GM10847 (cell line): ENCODE measurements at regions not wholly inside any gene's neighbourhood (a gene's known extent, or its start where the extent isn't known, plus 50 kb on each side); places are given as distances from the start of the nearest gene placed in this dataset.

Experiments
- POLR2A ChIP-seq: IDR thresholded peaks from 2 replicates; pipeline ENCODE4 v1.6.1; 2011; ENCODE audit not compliant: insufficient read length; ENCODE audit errors: extremely low read depth

GRCh38 chr12:92414170-92415070 is 268.8 kb upstream of the BTG1 start:
- TF ChIP-seq POLR2A, result no peak

- no peak for TF ChIP-seq POLR2A
Observed at GRCh38 chr12:92413286-92413685, 267.6 kb upstream of the BTG1 start.

- TF ChIP-seq POLR2A, result no peak
Observed at GRCh38 chr12:92412856-92413255, 267.2 kb upstream of the BTG1 start.

- no peak for TF ChIP-seq POLR2A
Observed at GRCh38 chr12:92411687-92412086, 266.0 kb upstream of the BTG1 start.

DNA sequence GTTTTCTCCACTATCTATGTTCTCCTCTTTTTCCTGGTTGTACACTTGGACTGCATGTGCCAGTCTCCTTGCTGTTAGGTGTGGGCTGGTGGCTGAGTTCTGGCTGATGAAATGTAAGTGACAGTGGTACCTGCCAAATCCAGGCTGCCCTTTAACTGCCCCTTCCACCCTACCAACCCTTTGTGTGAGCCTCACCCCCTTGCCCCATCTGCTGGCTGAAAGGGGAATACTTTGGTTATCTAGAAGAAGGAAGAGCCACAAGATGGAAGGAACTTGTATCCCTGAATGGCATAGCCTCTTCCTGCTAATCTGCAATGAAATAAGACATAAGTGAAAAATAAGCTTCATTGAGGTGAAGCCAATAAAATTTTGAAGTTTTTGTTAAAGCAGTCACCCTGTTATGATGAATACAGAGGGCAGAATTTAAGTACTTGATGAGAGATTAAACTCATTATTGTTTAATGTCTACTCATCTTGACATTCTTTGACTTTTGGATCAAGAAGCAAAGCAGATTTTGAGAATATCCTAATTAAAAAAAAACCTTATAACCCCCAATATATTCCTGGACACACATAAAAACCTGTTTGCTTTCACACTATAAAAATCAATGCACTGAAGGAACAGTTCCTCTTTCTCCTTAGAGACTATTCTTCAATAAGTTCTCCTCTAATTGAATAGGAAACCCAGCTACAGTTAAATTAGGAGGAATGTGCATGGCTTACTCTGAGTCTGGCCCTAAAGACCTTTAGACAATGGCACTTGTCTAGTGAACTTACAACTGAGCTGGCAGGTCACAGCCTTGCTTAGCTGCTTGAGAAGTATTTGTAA is 262.6 kb upstream of the BTG1 start:
- no peak for TF ChIP-seq POLR2A

- TF ChIP-seq POLR2A, result no peak
Observed at GRCh38 chr12:92404921-92405320, 259.3 kb upstream of the BTG1 start.

DNA sequence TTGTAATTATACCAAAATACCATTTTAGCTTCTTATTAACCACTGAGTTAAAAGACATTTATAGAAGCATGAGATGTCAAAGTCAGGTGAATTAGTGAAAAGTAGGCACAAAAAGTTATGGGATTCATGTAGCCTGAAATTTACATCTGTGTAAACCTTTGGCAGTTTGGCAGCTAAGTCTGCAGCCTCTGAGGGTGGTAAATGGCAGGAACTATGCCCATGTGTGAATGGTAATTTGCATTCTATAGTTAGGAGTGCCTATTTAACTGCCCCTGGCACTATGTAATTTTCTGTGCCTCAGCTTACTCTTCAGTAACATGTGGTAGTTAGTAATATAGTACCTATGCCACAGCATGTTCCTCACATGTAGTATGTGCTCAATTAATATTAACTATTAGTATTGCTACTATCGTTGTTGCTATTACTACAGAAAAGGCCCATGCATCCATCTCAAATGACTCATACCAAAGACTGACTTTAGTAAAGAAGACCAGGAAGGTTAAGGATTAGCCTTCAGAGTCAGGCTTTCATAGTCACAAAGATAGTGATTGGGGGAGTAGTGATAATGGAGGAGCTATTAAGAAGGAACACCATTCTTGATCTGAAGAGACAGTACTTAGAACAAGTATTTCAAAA is 258.7 kb upstream of the BTG1 start:
- no peak for TF ChIP-seq POLR2A

GRCh38 chr12:92403210-92404175 is 257.8 kb upstream of the BTG1 start:
- TF ChIP-seq POLR2A, result no peak

- TF ChIP-seq POLR2A, result no peak
Observed at GRCh38 chr12:92402415-92402814, 256.8 kb upstream of the BTG1 start.

DNA sequence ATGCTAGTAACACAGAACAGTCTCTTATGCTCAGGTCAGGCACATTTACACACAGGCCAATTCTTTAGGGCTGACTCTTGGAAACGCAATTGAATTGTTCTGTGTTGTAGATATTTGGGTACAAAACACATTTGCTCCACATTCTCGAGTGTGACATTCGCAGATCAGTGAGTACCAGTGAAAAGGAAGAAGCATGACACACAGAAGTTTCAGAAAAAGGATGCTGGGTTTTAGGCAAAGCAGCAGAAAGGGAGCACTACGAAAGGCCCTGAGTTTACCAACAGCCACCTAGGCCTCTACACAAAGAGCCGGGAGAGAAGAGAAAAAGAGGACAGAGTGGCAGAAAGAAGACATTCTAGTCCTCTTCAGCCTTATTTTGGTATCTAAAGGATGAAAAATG is 254.4 kb upstream of the BTG1 start:
- TF ChIP-seq POLR2A, result no peak

- TF ChIP-seq POLR2A, result no peak
Observed at GRCh38 chr12:92398565-92399309, 253.1 kb upstream of the BTG1 start.

DNA sequence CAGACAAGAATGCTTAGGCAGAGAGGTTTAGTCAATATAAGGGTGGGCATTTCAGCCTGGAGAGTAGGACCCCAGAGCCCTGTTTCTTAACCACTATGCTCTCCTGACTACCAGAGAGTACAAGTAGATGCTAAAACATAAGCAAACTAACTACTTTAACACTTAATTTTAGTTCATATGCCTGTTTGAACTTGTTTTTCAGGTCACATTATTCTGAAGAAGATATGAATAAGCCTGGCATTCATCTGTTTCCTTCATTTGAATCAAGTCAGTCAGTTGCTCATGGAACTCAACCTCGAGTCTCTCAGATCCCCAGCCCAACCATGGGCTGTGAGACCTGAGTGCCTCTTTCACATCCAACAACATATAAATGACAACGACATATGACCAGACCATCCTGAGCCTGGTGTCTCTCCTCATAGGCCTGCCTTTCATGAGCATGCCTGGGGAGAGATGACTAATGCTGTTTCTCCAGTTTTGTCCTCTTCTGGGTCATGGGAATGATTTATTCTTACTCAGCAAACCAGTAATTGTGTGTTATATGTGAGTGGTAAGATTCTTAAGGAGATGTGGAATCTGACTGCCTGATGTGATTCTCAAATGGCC is 251.1 kb upstream of the BTG1 start:
- TF ChIP-seq POLR2A, result no peak

GRCh38 chr12:92395322-92395721 is 249.7 kb upstream of the BTG1 start:
- TF ChIP-seq POLR2A, result no peak

GRCh38 chr12:92394895-92395294 is 249.2 kb upstream of the BTG1 start:
- no peak for TF ChIP-seq POLR2A

- TF ChIP-seq POLR2A, result no peak
Observed at GRCh38 chr12:92393504-92393903, 247.9 kb upstream of the BTG1 start.
